Effector memory CD8-positive, alpha-beta T cell (primary cell): ENCODE measurements at regions not wholly inside any gene's neighbourhood (a gene's known extent, or its start where the extent isn't known, plus 50 kb on each side); places are given as distances from the start of the nearest gene placed in this dataset.

Source experiments
- ATAC-seq: fragments of 150-1000 bp; cut with Tn5 transposase; replicated peaks from 2 replicates; pipeline ENCODE4 v1.10.0; 2021; ENCODE audit warnings: mild to moderate bottlenecking, moderate library complexity
- DNase-seq, 3 experiments: peaks; one replicate each; pipeline ENCODE4 v3.0.0; 2021
- H3K27ac Mint-ChIP-seq, 2 donors: one replicate each; pipeline ENCODE4 v1.8.0; 2022; ENCODE audit warnings: mild to moderate bottlenecking in 2 of 2, mixed read lengths in 2 of 2, moderate library complexity in 2 of 2
- H3K27me3 Mint-ChIP-seq, 2 donors: one replicate each; pipeline ENCODE4 v1.8.0; 2022; ENCODE audit warnings: mixed read lengths in 2 of 2
- H3K36me3 Mint-ChIP-seq: one replicate; pipeline ENCODE4 v1.8.0; 2022; ENCODE audit warnings: mild to moderate bottlenecking, moderate library complexity, mixed read lengths; ENCODE audit not compliant: insufficient read depth
- H3K4me1 Mint-ChIP-seq, 2 donors: one replicate each; pipeline ENCODE4 v1.8.0; 2022; ENCODE audit warnings: low read depth in 2 of 2, mixed read lengths in 2 of 2
- H3K4me3 Mint-ChIP-seq, 2 donors: one replicate each; pipeline ENCODE4 v1.8.0; 2022; ENCODE audit warnings: mild to moderate bottlenecking in 2 of 2, mixed read lengths in 2 of 2, moderate library complexity in 2 of 2
- H3K9me3 Mint-ChIP-seq, 2 donors: one replicate each; pipeline ENCODE4 v1.8.0; 2022; ENCODE audit warnings: mixed read lengths in 2 of 2

GRCh38 chr22:27203276-27203660 lies 545.9 kb downstream of the MIAT start:
- ATAC-seq (no peak), DNase-seq (no peak)
- H3K36me3 Mint-ChIP-seq, result no peaks in the 10 kb centered on the region
- no peaks in the 10 kb centered on the region for H3K4me1 Mint-ChIP-seq
- H3K9me3 Mint-ChIP-seq, result no peaks in the 10 kb centered on the region
- peaks cover 15 to 41% of the 10 kb centered on the region in 2 donors for H3K27me3 Mint-ChIP-seq
- no peak overlapping the region for H3K4me3 Mint-ChIP-seq
- H3K27ac Mint-ChIP-seq, result no peak overlapping the region

- Mint-ChIP-seq H3K27ac (no peak overlapping the region), H3K27me3 (peaks cover 17 to 37% of the 10 kb centered on the region in 2 donors), H3K4me3 (no peak overlapping the region), H3K9me3 (no peaks in the 10 kb centered on the region), H3K4me1 (no peaks in the 10 kb centered on the region), H3K36me3 (no peaks in the 10 kb centered on the region)
- no peak for DNase-seq
- no peak for ATAC-seq
These were observed 546.9 kb downstream of the MIAT start for GRCh38 chr22:27204280-27204679.

- Mint-ChIP-seq H3K27ac (no peak overlapping the region), H3K4me3 (no peak overlapping the region), H3K36me3 (no peaks in the 10 kb centered on the region), H3K9me3 (no peaks in the 10 kb centered on the region), H3K4me1 (no peaks in the 10 kb centered on the region), H3K27me3 (peaks cover 17 to 32% of the 10 kb centered on the region in 2 donors)
- ATAC-seq, result no peak
- no peak for DNase-seq
These were observed 547.4 kb downstream of the MIAT start for GRCh38 chr22:27204817-27205216.

GRCh38 chr22:27205492-27206373 lies 548.3 kb downstream of the MIAT start:
- Mint-ChIP-seq H3K4me1 (no peaks in the 10 kb centered on the region), H3K4me3 (no peak overlapping the region), H3K27ac (no peak overlapping the region), H3K27me3 (peaks cover 12 to 26% of the 10 kb centered on the region in 2 donors), H3K9me3 (no peaks in the 10 kb centered on the region), H3K36me3 (no peaks in the 10 kb centered on the region)
- ATAC-seq, result no peak
- DNase-seq, result no peak

GRCh38 chr22:27206374-27207133 lies 549.2 kb downstream of the MIAT start:
- no peaks in the 10 kb centered on the region for H3K9me3 Mint-ChIP-seq
- ATAC-seq, result no peak
- peaks cover 12 to 29% of the 10 kb centered on the region in 2 donors for H3K27me3 Mint-ChIP-seq
- no peak overlapping the region for H3K27ac Mint-ChIP-seq
- no peaks in the 10 kb centered on the region for H3K4me1 Mint-ChIP-seq
- H3K36me3 Mint-ChIP-seq, result no peaks in the 10 kb centered on the region
- no peak overlapping the region for H3K4me3 Mint-ChIP-seq
- no peak for DNase-seq

- Mint-ChIP-seq H3K4me1 (no peaks in the 10 kb centered on the region), H3K9me3 (no peaks in the 10 kb centered on the region), H3K4me3 (no peak overlapping the region), H3K27ac (no peak overlapping the region), H3K27me3 (peaks cover 12 to 29% of the 10 kb centered on the region in 2 donors), H3K36me3 (no peaks in the 10 kb centered on the region)
- no peak for ATAC-seq
- DNase-seq, result no peak
These were observed 549.9 kb downstream of the MIAT start for GRCh38 chr22:27207266-27207665.

- no peaks in the 10 kb centered on the region for H3K36me3 Mint-ChIP-seq
- DNase-seq, result no peak
- peaks cover 16 to 34% of the 10 kb centered on the region in 2 donors for H3K27me3 Mint-ChIP-seq
- H3K4me3 Mint-ChIP-seq, result no peak overlapping the region
- H3K27ac Mint-ChIP-seq, result no peak overlapping the region
- no peaks in the 10 kb centered on the region for H3K9me3 Mint-ChIP-seq
- no peak for ATAC-seq
- H3K4me1 Mint-ChIP-seq, result peaks cover 0 to 2% of the 10 kb centered on the region in 2 donors
These were observed 550.5 kb downstream of the MIAT start for GRCh38 chr22:27207907-27208306.

- no peaks in the 10 kb centered on the region for H3K36me3 Mint-ChIP-seq
These were observed 552.8 kb downstream of the MIAT start for GRCh38 chr22:27210111-27210730.

GRCh38 chr22:27212102-27212501 lies 554.7 kb downstream of the MIAT start:
- DNase-seq (no peak), ATAC-seq (no peak)
- Mint-ChIP-seq H3K27ac (no peak overlapping the region), H3K4me3 (no peak overlapping the region), H3K9me3 (no peaks in the 10 kb centered on the region), H3K4me1 (peaks cover 0 to 2% of the 10 kb centered on the region in 2 donors), H3K27me3 (peaks cover 24 to 50% of the 10 kb centered on the region in 2 donors), H3K36me3 (no peaks in the 10 kb centered on the region)

More at GRCh38 chr22:27210111-27210730, 552.8 kb downstream of the MIAT start:
- no peak for ATAC-seq
- Mint-ChIP-seq H3K4me1 (peaks cover 0 to 2% of the 10 kb centered on the region in 2 donors), H3K4me3 (no peak overlapping the region), H3K27ac (no peak overlapping the region), H3K27me3 (peaks cover 19 to 55% of the 10 kb centered on the region in 2 donors), H3K9me3 (no peaks in the 10 kb centered on the region)
- no peak for DNase-seq

- Mint-ChIP-seq H3K9me3 (no peaks in the 10 kb centered on the region), H3K27me3 (peaks cover 29 to 54% of the 10 kb centered on the region in 2 donors), H3K4me3 (no peak overlapping the region), H3K27ac (no peak overlapping the region), H3K36me3 (no peaks in the 10 kb centered on the region), H3K4me1 (peaks cover 0 to 2% of the 10 kb centered on the region in 2 donors)
- ATAC-seq (no peak), DNase-seq (no peak)
These were observed 555.3 kb downstream of the MIAT start for GRCh38 chr22:27212617-27213177.

GRCh38 chr22:27213294-27213693 lies 555.9 kb downstream of the MIAT start:
- Mint-ChIP-seq H3K27ac (no peak overlapping the region), H3K4me3 (no peak overlapping the region), H3K4me1 (peaks cover 0 to 2% of the 10 kb centered on the region in 2 donors), H3K9me3 (no peaks in the 10 kb centered on the region), H3K27me3 (peaks cover 26 to 54% of the 10 kb centered on the region in 2 donors), H3K36me3 (no peaks in the 10 kb centered on the region)
- DNase-seq (no peak), ATAC-seq (no peak)

GRCh38 chr22:27213766-27214581 lies 556.6 kb downstream of the MIAT start:
- H3K4me1 Mint-ChIP-seq, result peaks cover 0 to 2% of the 10 kb centered on the region in 2 donors
- DNase-seq (no peak), ATAC-seq (no peak)
- H3K27me3 Mint-ChIP-seq, result peaks cover 24 to 54% of the 10 kb centered on the region in 2 donors
- H3K36me3 Mint-ChIP-seq, result no peaks in the 10 kb centered on the region
- H3K9me3 Mint-ChIP-seq, result no peaks in the 10 kb centered on the region
- no peak overlapping the region for H3K27ac Mint-ChIP-seq
- no peak overlapping the region for H3K4me3 Mint-ChIP-seq
